ENCODE measurements at regions not wholly inside any gene's neighbourhood (a gene's known extent, or its start where the extent isn't known, plus 50 kb on each side); places are given as distances from the start of the nearest gene placed in this dataset.

GRCh38 chr4:175946472-175947116, 119.0 kb upstream of the WDR17 start:
- WGBS, 2 donors, result 30 to 52% methylated on average over 6 of the region's 6 CpGs
- DNase-seq, result no peak
- H3K27me3 ChIP-seq, result no peaks in the 10 kb centered on the region
- H3K27ac ChIP-seq, result no peak overlapping the region
- no peaks in the 10 kb centered on the region for H3K36me3 ChIP-seq
- TF ChIP-seq, protein P1, sequence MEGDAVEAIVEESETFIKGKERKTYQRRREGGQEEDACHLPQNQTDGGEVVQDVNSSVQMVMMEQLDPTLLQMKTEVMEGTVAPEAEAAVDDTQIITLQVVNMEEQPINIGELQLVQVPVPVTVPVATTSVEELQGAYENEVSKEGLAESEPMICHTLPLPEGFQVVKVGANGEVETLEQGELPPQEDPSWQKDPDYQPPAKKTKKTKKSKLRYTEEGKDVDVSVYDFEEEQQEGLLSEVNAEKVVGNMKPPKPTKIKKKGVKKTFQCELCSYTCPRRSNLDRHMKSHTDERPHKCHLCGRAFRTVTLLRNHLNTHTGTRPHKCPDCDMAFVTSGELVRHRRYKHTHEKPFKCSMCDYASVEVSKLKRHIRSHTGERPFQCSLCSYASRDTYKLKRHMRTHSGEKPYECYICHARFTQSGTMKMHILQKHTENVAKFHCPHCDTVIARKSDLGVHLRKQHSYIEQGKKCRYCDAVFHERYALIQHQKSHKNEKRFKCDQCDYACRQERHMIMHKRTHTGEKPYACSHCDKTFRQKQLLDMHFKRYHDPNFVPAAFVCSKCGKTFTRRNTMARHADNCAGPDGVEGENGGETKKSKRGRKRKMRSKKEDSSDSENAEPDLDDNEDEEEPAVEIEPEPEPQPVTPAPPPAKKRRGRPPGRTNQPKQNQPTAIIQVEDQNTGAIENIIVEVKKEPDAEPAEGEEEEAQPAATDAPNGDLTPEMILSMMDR (IDR thresholded peaks at IDR 0.05), result no peak
- TF ChIP-seq POLR2A (IDR thresholded peaks at IDR 0.05), result no peak
- TF ChIP-seq EP300 (IDR thresholded peaks at IDR 0.05), result no peak
- no peak for TF ChIP-seq POLR2AphosphoS5 (IDR thresholded peaks at IDR 0.05)
- no peaks in the 10 kb centered on the region for H3K9me3 ChIP-seq
- peak overlapping the region in 1 of 4 donors; percentile 9 for H3K4me3 ChIP-seq
- intact Hi-C loops (cut with DNase I), result loop anchor here (5.0 to 10.0 kb wide), 3 partner anchors 56 to 378 kb away; partner anchors contain the start of gene WDR17
- peaks cover 0 to 10% (median 3%) of the 10 kb centered on the region in 4 donors for H3K4me1 ChIP-seq

GRCh38 chr4:175947117-175947722, 118.4 kb upstream of the WDR17 start:
- Histone ChIP-seq H3K4me3 (peak overlapping the region in 1 of 4 donors; percentile 9), H3K4me1 (peaks cover 0 to 13% (median 3%) of the 10 kb centered on the region in 4 donors), H3K9me3 (no peaks in the 10 kb centered on the region), H3K27me3 (no peaks in the 10 kb centered on the region), H3K27ac (no peak overlapping the region), H3K36me3 (no peaks in the 10 kb centered on the region)
- no peak for DNase-seq
- intact Hi-C loops (cut with DNase I), result loop anchor here (5.0 to 10.0 kb wide), 3 partner anchors 55 to 378 kb away; partner anchors contain the start of gene WDR17
- TF ChIP-seq, protein P1 (IDR thresholded peaks at IDR 0.05), result peak in 2 of 4 experiments; percentile 33 to 70
- no peak for TF ChIP-seq EP300 (IDR thresholded peaks at IDR 0.05)
- 5 to 8% methylated on average over 4 of the region's 4 CpGs for WGBS, 2 donors

DNA sequence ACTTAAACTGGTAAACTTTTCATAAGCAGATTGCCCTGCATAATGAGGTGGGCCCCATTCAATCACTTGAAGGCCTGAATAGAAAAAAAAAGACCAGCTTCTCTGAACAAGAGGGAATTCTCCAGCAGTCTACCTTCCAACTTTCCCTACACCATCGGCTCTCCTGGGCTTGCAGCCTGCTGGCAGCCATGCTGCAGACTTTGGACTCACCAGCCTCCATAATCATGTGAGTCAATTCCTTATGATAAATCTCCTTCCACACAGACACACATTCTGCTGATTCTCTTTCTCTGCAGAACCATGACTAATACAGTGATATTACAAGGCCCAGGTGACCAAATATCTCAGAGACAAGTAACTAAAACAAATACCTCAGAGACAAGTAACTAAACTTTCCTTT, 113.8 kb upstream of the WDR17 start:
- no peak overlapping the region for H3K4me3 ChIP-seq
- peaks cover 0 to 8% (median under 1%) of the 10 kb centered on the region in 4 donors for H3K4me1 ChIP-seq
- no peaks in the 10 kb centered on the region for H3K27me3 ChIP-seq
- 17 to 78% methylated on average over 1 of the region's 1 CpG for WGBS, 2 donors
- peak overlapping the region in 3 of 4 donors; percentile 4 to 25 (median 10) for H3K27ac ChIP-seq
- intact Hi-C loops (cut with DNase I), result no loop called here
- TF ChIP-seq POLR2A (IDR thresholded peaks at IDR 0.05), result no peak
- TF ChIP-seq, protein P1 (IDR thresholded peaks at IDR 0.05), result no peak
- TF ChIP-seq POLR2AphosphoS5 (IDR thresholded peaks at IDR 0.05), result no peak
- TF ChIP-seq EP300 (IDR thresholded peaks at IDR 0.05), result no peak
- no peaks in the 10 kb centered on the region for H3K9me3 ChIP-seq
- no peaks in the 10 kb centered on the region for H3K36me3 ChIP-seq
- no peak for DNase-seq

- Histone ChIP-seq H3K9me3 (no peaks in the 10 kb centered on the region), H3K27ac (no peak overlapping the region), H3K4me3 (no peak overlapping the region), H3K27me3 (no peaks in the 10 kb centered on the region), H3K4me1 (peaks cover 0 to 6% (median 0%) of the 10 kb centered on the region in 4 donors), H3K36me3 (no peaks in the 10 kb centered on the region)
- intact Hi-C loops (cut with DNase I), result no loop called here
- DNase-seq, result no peak
- TF ChIP-seq EP300 (IDR thresholded peaks at IDR 0.05), result no peak
- TF ChIP-seq, protein P1 (IDR thresholded peaks at IDR 0.05), result no peak
- TF ChIP-seq POLR2A (IDR thresholded peaks at IDR 0.05), result no peak
- no peak for TF ChIP-seq POLR2AphosphoS5 (IDR thresholded peaks at IDR 0.05)
- WGBS, 2 donors, result 87 to 89% methylated on average over 2 of the region's 2 CpGs
These were observed 112.5 kb upstream of the WDR17 start for GRCh38 chr4:175953116-175953515.

Measured in sigmoid colon (tissue), 6 donors.